Left forelimb (tissue), 1 donor: ENCODE measurements at regions not wholly inside any gene's neighbourhood (a gene's known extent, or its start where the extent isn't known, plus 50 kb on each side); places are given as distances from the start of the nearest gene placed in this dataset.

Experiments used
- DNase-seq: peaks from one replicate; pipeline ENCODE4 v3.0.0-alpha.2; 2018; ENCODE audit warnings: low spot score

- DNase-seq: no peak
Measured at GRCh38 chr3:59341459-59341858, 291.6 kb upstream of the CFAP20DC start.

DNA sequence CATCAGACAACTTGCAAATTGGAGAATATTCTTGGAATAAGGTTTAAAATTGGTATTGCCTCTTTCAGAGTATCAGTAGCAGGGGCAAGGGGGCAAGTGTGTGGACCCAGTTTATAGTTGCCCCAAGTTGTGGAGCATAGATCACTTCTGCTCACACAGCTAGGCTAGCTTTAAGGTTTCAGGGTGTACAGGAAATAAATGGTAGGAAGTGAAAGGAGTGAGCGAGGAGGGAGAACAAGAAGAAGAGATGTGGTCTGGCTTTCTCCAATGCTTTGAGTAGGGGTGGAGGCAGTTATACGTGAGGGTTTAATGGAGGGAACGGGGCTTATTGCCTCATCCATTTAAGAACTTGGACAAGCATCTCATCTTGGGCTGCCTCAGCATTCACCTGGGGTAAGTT is 290.0 kb upstream of the CFAP20DC start:
- DNase-seq: no peak

- DNase-seq: no peak
Measured at GRCh38 chr3:59338934-59339333, 289.1 kb upstream of the CFAP20DC start.

- no peak for DNase-seq
Measured at GRCh38 chr3:59335338-59335737, 285.5 kb upstream of the CFAP20DC start.

GRCh38 chr3:59334585-59334984 is 284.8 kb upstream of the CFAP20DC start:
- DNase-seq: no peak

- no peak for DNase-seq
Measured at GRCh38 chr3:59327376-59327808, 277.6 kb upstream of the CFAP20DC start.

DNA sequence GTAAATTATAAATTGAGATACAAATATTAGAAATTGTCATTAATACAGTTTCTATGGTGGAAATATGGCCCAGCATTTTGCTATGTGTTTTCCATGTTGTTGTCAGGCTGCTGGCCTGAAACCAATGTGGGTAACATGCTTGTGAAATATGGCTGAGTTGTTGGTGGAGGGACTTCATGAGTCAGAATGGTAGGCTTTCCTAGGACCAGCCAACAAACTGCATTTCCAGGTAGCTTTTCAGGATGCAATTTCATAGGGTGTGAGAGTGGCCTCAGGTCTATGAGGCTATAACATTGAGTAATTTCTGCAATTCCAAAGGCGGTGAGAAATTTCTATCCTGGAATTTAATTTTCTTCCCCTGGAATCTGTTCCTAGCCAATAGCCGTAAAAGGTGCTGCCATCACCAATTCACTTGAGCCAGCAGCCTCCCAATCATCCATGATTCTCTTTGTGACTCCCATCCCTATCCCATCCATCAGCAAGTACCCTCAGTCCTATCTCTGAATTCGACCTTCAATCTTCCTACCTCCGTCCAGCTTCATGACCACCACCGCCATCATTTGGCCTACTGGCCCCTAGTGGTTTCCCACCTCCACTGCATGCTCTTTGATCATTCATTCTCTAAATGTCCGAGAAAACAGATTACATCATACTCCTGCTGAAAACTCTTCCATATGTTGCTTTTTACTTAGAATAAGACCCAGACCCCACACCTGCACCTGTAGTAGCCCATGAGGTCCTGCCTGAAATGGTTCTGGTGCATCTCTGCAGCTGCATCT is 276.6 kb upstream of the CFAP20DC start:
- no peak for DNase-seq

DNA sequence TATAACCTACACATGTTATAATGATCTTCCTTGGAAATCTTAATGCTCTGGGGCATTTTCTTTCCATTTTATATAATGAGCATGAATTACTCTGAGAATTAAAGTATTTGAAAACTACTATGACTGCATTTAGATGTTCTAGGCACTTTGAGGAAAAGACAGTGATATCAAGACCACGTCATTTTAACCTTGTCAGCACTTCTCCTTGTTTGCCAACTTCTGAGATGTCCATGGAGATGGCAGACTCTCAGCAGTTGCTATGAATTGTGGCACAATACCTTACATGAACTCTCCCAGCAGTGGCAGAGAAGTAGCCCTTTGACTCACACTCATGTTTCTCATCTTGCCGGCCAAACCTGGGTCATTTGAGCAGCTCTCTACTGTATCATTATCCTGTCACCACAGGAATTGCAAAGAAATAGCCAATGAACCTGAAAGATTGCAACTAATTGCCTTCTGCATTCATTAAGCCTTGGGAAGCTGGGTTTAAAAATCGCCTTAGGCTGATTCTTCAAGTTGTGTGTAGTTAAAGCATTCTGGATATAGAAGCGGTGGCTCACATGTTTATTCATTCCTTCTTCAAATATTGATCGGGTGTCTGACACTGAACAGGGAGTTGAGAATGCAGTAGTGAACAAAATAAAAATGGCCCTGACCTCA is 272.2 kb upstream of the CFAP20DC start:
- DNase-seq: no peak

- DNase-seq: no peak
Measured at GRCh38 chr3:59320080-59320479, 270.3 kb upstream of the CFAP20DC start.

DNA sequence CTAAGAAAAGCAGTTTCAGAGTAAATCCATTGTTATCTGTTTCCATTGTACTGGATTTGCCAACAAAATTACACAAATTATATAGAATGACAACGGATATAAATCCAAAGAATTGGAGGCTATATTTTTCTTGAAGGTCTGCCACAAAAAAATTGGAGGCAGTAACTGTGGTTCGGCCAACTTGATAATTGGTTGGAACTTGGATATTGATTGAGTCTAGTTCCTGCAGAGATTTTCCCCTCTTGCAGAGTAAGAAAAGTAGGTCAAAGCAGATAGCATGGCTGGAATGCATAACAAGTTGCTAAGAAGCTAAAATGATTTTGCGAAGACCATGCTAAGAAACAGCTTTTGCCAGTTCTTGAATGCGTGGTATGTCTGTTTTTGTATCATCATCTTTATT is 269.6 kb upstream of the CFAP20DC start:
- no peak for DNase-seq

- no peak for DNase-seq
Measured at GRCh38 chr3:59318881-59319280, 269.1 kb upstream of the CFAP20DC start.

- no peak for DNase-seq
Measured at GRCh38 chr3:59317386-59317785, 267.6 kb upstream of the CFAP20DC start.

DNA sequence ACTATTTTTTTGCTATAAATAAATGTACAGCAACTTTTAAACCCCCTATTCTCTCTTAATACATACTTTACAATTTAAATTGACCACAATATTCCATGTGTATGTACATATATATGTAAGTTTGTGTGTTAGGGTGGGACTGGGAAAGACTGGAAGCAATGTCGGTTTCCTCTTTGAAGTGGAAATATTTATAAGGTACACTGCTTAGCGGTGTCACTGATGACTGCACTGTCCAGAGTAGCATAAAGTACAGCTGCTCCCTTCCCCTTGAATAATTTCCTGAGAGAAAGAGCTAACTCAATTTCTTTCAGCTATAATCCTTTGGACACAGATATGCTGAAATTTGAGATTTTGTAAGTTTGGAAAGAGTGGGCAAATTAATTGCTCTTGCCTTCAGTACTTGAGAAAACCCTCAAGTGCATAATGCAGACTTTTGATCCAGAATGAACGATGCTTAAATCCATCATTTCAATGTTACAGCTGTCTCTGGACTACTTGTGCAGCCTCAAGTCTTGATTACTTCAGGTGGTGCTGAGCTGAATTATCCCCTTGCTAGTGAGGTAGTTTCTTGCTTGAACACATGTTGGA is 267.0 kb upstream of the CFAP20DC start:
- DNase-seq: no peak

DNA sequence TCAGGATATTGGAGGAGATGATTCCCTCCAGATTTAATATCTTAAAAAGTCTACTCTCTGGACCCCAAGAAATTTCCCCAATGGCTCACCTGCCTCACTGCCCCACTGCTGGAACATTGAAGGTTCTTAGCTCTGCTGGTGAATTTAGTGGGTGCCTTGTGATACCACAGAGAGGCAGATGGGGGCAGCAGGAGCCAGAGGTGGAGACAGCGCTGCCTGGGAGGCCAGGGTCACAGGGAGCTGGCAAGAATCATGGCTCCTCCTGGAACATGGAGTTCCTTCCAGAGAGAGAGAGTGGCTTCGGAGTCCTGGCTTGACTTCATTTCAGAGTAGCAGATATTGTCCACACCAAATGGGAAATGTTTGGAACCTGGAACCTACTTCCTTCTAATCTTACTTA is 263.5 kb upstream of the CFAP20DC start:
- no peak for DNase-seq

GRCh38 chr3:59311231-59311630 is 261.4 kb upstream of the CFAP20DC start:
- no peak for DNase-seq

DNA sequence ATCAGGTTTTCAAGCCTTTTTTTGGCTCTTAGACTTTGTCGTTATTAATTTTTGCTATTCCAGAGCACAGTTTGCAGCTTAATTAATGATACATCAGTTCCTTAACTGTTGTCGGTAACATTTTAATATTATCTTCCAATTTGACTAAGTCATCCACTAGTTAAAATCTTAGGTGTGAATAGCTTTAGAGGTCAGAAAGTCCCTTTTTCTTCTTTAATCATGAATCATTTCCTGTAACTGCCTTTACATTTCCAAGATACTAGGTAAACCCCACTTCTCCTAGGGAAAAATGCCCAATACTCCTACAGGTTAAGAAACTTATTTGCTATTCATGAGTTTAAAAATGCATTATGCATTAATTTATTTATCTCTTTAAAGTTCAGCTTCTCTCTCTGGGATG is 260.9 kb upstream of the CFAP20DC start:
- DNase-seq: no peak

DNA sequence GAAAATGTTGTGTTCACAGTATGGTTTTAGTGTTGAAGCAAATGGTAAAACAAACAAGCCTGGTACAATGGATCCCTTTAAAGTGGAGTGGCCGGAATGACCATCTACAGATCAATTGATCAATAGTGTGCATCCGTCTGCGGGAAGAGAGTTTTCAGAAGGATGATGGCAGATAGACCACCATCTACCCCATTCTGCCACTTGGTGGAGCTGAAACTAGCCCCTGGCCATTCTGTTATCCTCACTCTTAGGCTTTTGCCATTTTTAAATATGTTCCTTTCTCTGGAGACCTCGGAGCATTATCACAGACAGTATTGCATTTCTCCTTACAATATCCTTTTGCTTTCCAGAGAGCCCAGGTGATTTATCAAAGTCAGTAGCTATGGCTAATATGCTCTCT is 258.9 kb upstream of the CFAP20DC start:
- no peak for DNase-seq

GRCh38 chr3:59308001-59308400 is 258.2 kb upstream of the CFAP20DC start:
- DNase-seq: no peak

DNA sequence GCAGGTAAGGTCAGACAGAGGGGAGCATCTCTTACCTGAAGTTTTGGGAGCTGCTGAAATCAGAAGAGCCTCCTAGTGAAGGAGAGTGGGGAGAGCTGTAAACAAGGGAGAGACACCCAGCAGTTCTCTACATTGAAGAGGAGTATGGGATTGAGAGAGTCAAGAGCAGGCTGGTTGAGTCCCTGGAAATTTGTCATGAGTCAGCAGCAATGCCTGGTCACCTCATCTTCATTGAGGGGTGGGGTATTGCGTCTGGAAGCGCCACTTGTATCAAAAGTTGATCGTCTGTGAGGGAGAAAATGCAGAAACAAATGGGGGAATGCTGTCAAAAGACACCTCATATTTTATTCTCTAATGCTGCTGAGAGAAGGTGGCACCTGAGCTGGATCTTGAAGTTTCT is 256.6 kb upstream of the CFAP20DC start:
- DNase-seq: no peak

GRCh38 chr3:59304296-59304695 is 254.5 kb upstream of the CFAP20DC start:
- no peak for DNase-seq

DNA sequence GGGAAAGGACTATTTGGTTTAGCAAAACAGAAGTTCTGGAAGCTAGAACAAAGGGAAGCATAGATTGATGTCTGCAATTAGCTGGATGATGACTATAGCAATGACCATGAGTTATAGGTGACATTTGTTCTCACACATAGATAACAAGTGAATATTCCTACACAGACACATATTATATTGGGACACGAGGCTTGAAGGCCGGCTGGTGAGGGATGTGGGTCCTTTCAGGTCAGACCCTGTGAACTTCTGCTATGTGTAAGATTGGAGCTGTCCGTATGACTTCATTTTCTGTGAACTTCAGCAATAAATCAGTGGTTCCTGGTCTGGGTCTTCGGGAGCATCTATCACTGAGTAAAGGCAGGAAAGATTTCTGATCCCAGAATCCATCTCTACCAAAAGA is 253.6 kb upstream of the CFAP20DC start:
- no peak for DNase-seq

DNA sequence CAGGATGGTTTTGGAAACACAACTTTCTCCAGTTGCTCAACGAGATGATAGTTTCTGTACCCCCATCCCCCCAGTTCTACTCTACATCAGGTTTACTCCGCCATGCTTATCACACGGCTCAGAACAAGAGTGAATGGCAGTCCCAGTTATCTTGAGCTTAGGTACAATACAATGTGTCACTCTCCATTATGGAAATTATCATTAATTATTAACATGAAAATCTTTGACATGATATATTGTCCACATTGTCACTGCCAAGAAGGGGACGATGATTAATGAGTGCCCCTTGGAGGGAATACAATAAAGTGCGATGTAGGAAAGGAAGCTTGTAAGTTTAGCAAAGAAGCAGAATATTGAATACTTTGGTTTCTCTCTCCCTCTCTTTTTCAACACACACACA is 252.6 kb upstream of the CFAP20DC start:
- no peak for DNase-seq

DNA sequence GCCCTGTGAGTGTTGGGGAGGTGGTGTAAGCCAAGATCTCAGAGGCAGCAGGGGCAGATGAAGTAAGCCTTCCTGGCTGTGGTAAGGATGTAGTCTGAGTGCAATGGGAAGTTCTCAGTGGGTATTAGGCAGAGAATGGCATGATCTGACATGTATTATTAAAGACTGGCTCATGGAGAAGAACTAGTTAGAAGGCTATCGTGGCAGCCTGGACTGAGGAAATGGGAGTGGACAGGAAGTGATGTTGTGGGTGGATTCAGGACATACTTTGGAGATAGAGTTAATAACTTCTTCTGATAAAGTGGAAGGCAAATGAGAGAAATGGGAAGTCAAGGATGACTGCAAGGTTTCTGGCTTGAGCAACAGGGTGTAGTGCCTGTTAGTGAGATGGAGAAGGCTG is 250.9 kb upstream of the CFAP20DC start:
- DNase-seq: no peak
